Activated naive CD4-positive, alpha-beta T cell treated with anti-CD3 and anti-CD28 coated beads, Interleukin-2, amount 50 U/mL, for 72 hours (primary cell): ENCODE measurements at regions not wholly inside any gene's neighbourhood (a gene's known extent, or its start where the extent isn't known, plus 50 kb on each side); places are given as distances from the start of the nearest gene placed in this dataset.

Experiments used
- ATAC-seq, 2 donors: fragments of 150-1000 bp; cut with Tn5 transposase; 2 replicates each; pipeline ENCODE4 v1.10.0; 2021; ENCODE audit warnings: mild to moderate bottlenecking in 2 of 2, moderate library complexity in 2 of 2
- DNase-seq, 2 donors: peaks; one replicate each; pipeline ENCODE4 v3.0.0; 2021 to 2022; ENCODE audit warnings: low spot score in 2 of 2
- H3K27ac Mint-ChIP-seq, 2 donors: one replicate each; pipeline ENCODE4 v1.8.0; 2022; ENCODE audit warnings: mild to moderate bottlenecking in 2 of 2, mixed read lengths in 2 of 2
- H3K36me3 Mint-ChIP-seq, 2 donors: one replicate each; pipeline ENCODE4 v1.8.0; 2022; ENCODE audit warnings: mixed read lengths in 2 of 2
- H3K9me3 Mint-ChIP-seq, 2 donors: one replicate each; pipeline ENCODE4 v1.8.0; 2022; ENCODE audit warnings: mixed read lengths in 2 of 2

- no peak overlapping the region for H3K27ac Mint-ChIP-seq
- H3K9me3 Mint-ChIP-seq, result peaks cover 0 to 5% of the 10 kb centered on the region in 2 donors
- H3K36me3 Mint-ChIP-seq, result no peaks in the 10 kb centered on the region
- DNase-seq (no peak), ATAC-seq (no peak)
Observed at GRCh38 chr2:139828011-139828410, 1047.8 kb upstream of the NXPH2 start.

GRCh38 chr2:139825726-139826125 is 1045.5 kb upstream of the NXPH2 start:
- Mint-ChIP-seq H3K27ac (no peak overlapping the region), H3K36me3 (no peaks in the 10 kb centered on the region), H3K9me3 (peaks cover 6 to 15% of the 10 kb centered on the region in 2 donors)
- ATAC-seq (no peak), DNase-seq (no peak)

GRCh38 chr2:139819273-139819796 is 1039.1 kb upstream of the NXPH2 start:
- ATAC-seq, result no peak
- peaks cover 15 to 24% of the 10 kb centered on the region in 2 donors for H3K9me3 Mint-ChIP-seq
- DNase-seq, result no peak
- no peaks in the 10 kb centered on the region for H3K36me3 Mint-ChIP-seq
- no peak overlapping the region for H3K27ac Mint-ChIP-seq

GRCh38 chr2:139814458-139814857 is 1034.3 kb upstream of the NXPH2 start:
- ATAC-seq, result no peak
- no peak for DNase-seq
- peaks cover 15 to 20% of the 10 kb centered on the region in 2 donors for H3K9me3 Mint-ChIP-seq
- H3K36me3 Mint-ChIP-seq, result no peaks in the 10 kb centered on the region
- H3K27ac Mint-ChIP-seq, result no peak overlapping the region

- H3K36me3 Mint-ChIP-seq, result no peaks in the 10 kb centered on the region
- no peak overlapping the region for H3K27ac Mint-ChIP-seq
- DNase-seq (no peak), ATAC-seq (no peak)
- H3K9me3 Mint-ChIP-seq, result peaks cover 15 to 20% of the 10 kb centered on the region in 2 donors
Observed at GRCh38 chr2:139813340-139813739, 1033.2 kb upstream of the NXPH2 start.

GRCh38 chr2:139805441-139805840 is 1025.3 kb upstream of the NXPH2 start:
- no peak for DNase-seq
- H3K36me3 Mint-ChIP-seq, result no peaks in the 10 kb centered on the region
- peaks cover 12 to 25% of the 10 kb centered on the region in 2 donors for H3K9me3 Mint-ChIP-seq
- ATAC-seq, result no peak
- H3K27ac Mint-ChIP-seq, result no peak overlapping the region

- DNase-seq (no peak), ATAC-seq (no peak)
- peaks cover 13 to 26% of the 10 kb centered on the region in 2 donors for H3K9me3 Mint-ChIP-seq
- H3K36me3 Mint-ChIP-seq, result no peaks in the 10 kb centered on the region
- no peak overlapping the region for H3K27ac Mint-ChIP-seq
Observed at GRCh38 chr2:139798391-139798790, 1018.2 kb upstream of the NXPH2 start.

GRCh38 chr2:139790807-139791752 is 1010.9 kb upstream of the NXPH2 start:
- peaks cover 11 to 32% of the 10 kb centered on the region in 2 donors for H3K9me3 Mint-ChIP-seq
- ATAC-seq (no peak), DNase-seq (no peak)
- no peak overlapping the region for H3K27ac Mint-ChIP-seq
- no peaks in the 10 kb centered on the region for H3K36me3 Mint-ChIP-seq

- Mint-ChIP-seq H3K9me3 (peaks cover 16 to 31% of the 10 kb centered on the region in 2 donors), H3K36me3 (no peaks in the 10 kb centered on the region), H3K27ac (no peak overlapping the region)
- ATAC-seq (no peak), DNase-seq (no peak)
Observed at GRCh38 chr2:139790136-139790535, 1009.9 kb upstream of the NXPH2 start.

- DNase-seq (no peak), ATAC-seq (no peak)
- no peaks in the 10 kb centered on the region for H3K36me3 Mint-ChIP-seq
- no peak overlapping the region for H3K27ac Mint-ChIP-seq
- peaks cover 4 to 9% of the 10 kb centered on the region in 2 donors for H3K9me3 Mint-ChIP-seq
Observed at GRCh38 chr2:139778732-139779131, 998.5 kb upstream of the NXPH2 start.

- H3K9me3 Mint-ChIP-seq, result peaks cover 7 to 12% of the 10 kb centered on the region in 2 donors
- H3K36me3 Mint-ChIP-seq, result no peaks in the 10 kb centered on the region
- no peak overlapping the region for H3K27ac Mint-ChIP-seq
- ATAC-seq (no peak), DNase-seq (no peak)
Observed at GRCh38 chr2:139773720-139774277, 993.6 kb upstream of the NXPH2 start.

- ATAC-seq (no peak), DNase-seq (no peak)
- H3K36me3 Mint-ChIP-seq, result no peaks in the 10 kb centered on the region
- no peak overlapping the region for H3K27ac Mint-ChIP-seq
- H3K9me3 Mint-ChIP-seq, result peaks cover 8 to 10% of the 10 kb centered on the region in 2 donors
Observed at GRCh38 chr2:139769633-139770032, 989.4 kb upstream of the NXPH2 start.

GRCh38 chr2:139763705-139764104 is 983.5 kb upstream of the NXPH2 start:
- H3K36me3 Mint-ChIP-seq, result no peaks in the 10 kb centered on the region
- no peak for ATAC-seq
- no peak overlapping the region for H3K27ac Mint-ChIP-seq
- DNase-seq, result no peak
- peaks cover 4 to 19% of the 10 kb centered on the region in 2 donors for H3K9me3 Mint-ChIP-seq

- no peak for DNase-seq
- no peak for ATAC-seq
- Mint-ChIP-seq H3K27ac (no peak overlapping the region), H3K36me3 (peaks cover 0 to 16% of the 10 kb centered on the region in 2 donors), H3K9me3 (peaks cover 20 to 32% of the 10 kb centered on the region in 2 donors)
Observed at GRCh38 chr2:139759000-139759505, 978.9 kb upstream of the NXPH2 start.

- H3K9me3 Mint-ChIP-seq, result peaks cover 25 to 28% of the 10 kb centered on the region in 2 donors
- H3K36me3 Mint-ChIP-seq, result peaks cover 0 to 7% of the 10 kb centered on the region in 2 donors
- no peak for DNase-seq
- no peak for ATAC-seq
- no peak overlapping the region for H3K27ac Mint-ChIP-seq
Observed at GRCh38 chr2:139746901-139747300, 966.7 kb upstream of the NXPH2 start.

- no peak overlapping the region for H3K27ac Mint-ChIP-seq
- DNase-seq (no peak), ATAC-seq (no peak)
- no peaks in the 10 kb centered on the region for H3K36me3 Mint-ChIP-seq
- H3K9me3 Mint-ChIP-seq, result peaks cover 20 to 21% of the 10 kb centered on the region in 2 donors
Observed at GRCh38 chr2:139744273-139744672, 964.1 kb upstream of the NXPH2 start.
